Ishikawa (cell line): ENCODE measurements at regions not wholly inside any gene's neighbourhood (a gene's known extent, or its start where the extent isn't known, plus 50 kb on each side); places are given as distances from the start of the nearest gene placed in this dataset.

Source experiments
- CEBPB ChIP-seq: IDR thresholded peaks from 2 replicates; pipeline ENCODE4 v1.6.1; 2012
- CREB1 ChIP-seq: IDR thresholded peaks from 2 replicates; pipeline ENCODE4 v1.6.1; 2012; ENCODE audit warnings: low read depth
- EGR1 ChIP-seq: IDR thresholded peaks from 2 replicates; pipeline ENCODE4 v1.6.1; 2012
- EP300 ChIP-seq: IDR thresholded peaks from 2 replicates; pipeline ENCODE4 v1.6.1; 2012; ENCODE audit warnings: borderline replicate concordance
- FOXM1 ChIP-seq: IDR thresholded peaks from 2 replicates; pipeline ENCODE4 v1.6.1; 2012; ENCODE audit warnings: low read depth, borderline replicate concordance
- NFIC ChIP-seq: IDR thresholded peaks from 2 replicates; pipeline ENCODE4 v1.6.1; 2012
- RAD21 ChIP-seq: IDR thresholded peaks from 2 replicates; pipeline ENCODE4 v1.6.1; 2012; ENCODE audit warnings: low read depth
- REST ChIP-seq: IDR thresholded peaks from 2 replicates; pipeline ENCODE4 v1.6.1; 2012; ENCODE audit warnings: low read depth, mild to moderate bottlenecking
- TAF1 ChIP-seq: IDR thresholded peaks from 2 replicates; pipeline ENCODE4 v1.6.1; 2012; ENCODE audit warnings: low read depth, mild to moderate bottlenecking
- TCF12 ChIP-seq: IDR thresholded peaks from 2 replicates; pipeline ENCODE4 v1.6.1; 2012; ENCODE audit warnings: low read depth
- TEAD4 ChIP-seq: IDR thresholded peaks from 2 replicates; pipeline ENCODE4 v1.6.1; 2012
- USF1 ChIP-seq: IDR thresholded peaks from 2 replicates; pipeline ENCODE4 v1.6.1; 2012
- YY1 ChIP-seq: IDR thresholded peaks from 2 replicates; pipeline ENCODE4 v1.6.1; 2012; ENCODE audit warnings: low read depth
- ZBTB7A ChIP-seq: IDR thresholded peaks from 2 replicates; pipeline ENCODE4 v1.6.1; 2012; ENCODE audit warnings: low read depth
- TF ChIP-seq, protein P1 (sequence below): IDR thresholded peaks from 2 replicates; pipeline ENCODE4 v1.6.1; 2012

DNA sequence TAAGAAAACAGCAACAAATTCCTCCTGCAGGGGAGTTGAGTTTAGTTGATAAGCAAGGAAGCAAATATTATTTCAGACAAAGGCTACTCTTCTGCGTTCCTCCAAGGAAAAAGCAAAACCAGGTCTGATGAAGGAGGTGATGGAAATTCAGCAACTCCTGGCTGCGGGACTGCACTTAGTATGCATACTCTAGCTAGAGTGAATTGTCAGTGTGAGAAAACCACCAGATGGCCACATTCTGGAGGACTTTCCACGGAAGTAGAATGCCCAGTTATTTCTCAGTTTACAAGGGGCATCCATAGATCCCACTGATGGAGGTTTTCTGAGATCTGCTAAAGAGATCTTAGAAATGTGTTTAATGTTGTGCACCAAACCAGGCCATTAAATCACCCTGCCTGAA is 338.6 kb upstream of the PUDP start:
- TF ChIP-seq USF1 (no peak), CREB1 (no peak), RAD21 (no peak), TAF1 (no peak)

DNA sequence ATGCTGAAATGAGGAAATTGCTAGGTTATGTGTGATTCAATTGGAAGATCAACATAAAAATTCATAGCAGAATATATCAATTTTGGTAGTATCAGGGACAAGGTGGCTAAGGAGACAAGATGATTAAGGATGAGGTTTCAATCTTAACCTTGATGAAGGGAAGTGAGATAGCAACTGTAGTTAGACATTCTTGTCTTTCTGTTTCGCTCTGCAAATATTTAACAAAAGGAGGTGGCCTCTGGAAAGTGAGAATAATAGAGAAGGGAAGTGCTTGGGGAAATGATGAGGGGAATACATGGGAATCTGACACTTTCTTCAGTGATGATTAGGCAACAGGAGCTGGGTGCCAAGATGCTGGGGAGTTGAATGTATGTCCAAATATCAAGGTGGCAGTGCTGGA is 337.1 kb upstream of the PUDP start:
- TF ChIP-seq CREB1 (no peak), EP300 (no peak), CEBPB (no peak), RAD21 (no peak), TAF1 (no peak), FOXM1 (no peak), REST (no peak), NFIC (no peak), TEAD4 (no peak), ZBTB7A (no peak), EGR1 (no peak), USF1 (no peak)
- TF ChIP-seq, protein P1, sequence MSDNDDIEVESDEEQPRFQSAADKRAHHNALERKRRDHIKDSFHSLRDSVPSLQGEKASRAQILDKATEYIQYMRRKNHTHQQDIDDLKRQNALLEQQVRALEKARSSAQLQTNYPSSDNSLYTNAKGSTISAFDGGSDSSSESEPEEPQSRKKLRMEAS = no peak

GRCh38 chrX:7480721-7481120 is 332.8 kb upstream of the PUDP start:
- no peak for TF ChIP-seq NFIC
- no peak for TF ChIP-seq EP300
- TF ChIP-seq CEBPB = no peak

DNA sequence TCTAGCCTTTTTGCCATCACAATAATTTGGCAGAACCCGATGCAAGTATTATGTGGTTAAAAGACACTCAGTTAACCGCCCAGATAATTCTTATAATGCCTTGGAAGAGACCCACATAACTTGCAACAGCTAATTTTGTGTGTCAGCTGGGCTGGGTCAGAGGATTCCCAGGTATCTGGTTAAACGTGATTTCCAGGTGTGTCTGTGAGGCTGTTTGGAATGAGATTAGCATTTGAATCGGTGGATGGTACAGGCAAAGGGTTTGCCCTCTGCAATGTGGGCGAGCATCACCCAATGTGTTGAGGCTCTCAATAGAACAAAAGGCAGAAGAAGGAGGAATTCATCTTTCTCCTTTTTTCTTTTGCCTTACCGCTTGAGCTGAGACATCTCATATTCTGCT is 314.2 kb upstream of the PUDP start:
- no peak for TF ChIP-seq NFIC
- TF ChIP-seq TAF1 = no peak

DNA sequence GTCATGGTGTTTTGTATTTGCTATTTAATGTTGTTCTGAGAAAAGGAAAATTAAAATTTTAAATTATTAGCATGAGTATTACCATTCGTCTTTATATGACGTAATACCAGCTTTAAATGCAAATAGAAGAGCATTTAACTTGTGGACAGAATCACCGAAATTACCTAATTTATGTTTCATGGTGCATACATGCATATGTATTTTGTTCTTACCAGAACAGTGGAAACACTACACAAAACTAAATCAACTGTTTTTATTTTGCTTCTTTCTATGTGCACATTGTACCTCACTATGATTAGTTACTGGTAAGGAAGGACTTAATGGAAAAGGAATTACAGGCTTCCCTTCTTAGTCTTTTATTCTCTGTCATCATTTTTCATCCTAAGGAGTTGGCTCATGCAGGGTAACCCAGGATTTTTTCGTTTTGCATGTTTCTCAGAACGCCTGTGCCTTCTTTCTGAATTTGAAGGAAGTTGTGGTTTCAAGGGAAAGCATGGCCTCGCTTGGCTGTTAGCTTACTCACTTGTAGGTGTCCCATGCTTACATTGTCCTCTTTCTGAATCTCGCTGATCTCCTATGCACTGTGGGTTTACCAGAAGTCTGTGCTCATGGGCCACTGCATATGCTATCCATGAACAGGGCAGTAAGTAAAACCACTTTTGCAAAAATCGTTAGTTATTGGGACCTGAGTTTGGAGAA is 300.0 kb upstream of the PUDP start:
- TF ChIP-seq RAD21 = no peak

- no peak for TF ChIP-seq ZBTB7A
- TF ChIP-seq FOXM1 = no peak
- TF ChIP-seq RAD21 = no peak
- no peak for TF ChIP-seq CEBPB
- TF ChIP-seq TEAD4 = no peak
- TF ChIP-seq USF1 = no peak
These were observed 298.9 kb upstream of the PUDP start for GRCh38 chrX:7446815-7447214.

DNA sequence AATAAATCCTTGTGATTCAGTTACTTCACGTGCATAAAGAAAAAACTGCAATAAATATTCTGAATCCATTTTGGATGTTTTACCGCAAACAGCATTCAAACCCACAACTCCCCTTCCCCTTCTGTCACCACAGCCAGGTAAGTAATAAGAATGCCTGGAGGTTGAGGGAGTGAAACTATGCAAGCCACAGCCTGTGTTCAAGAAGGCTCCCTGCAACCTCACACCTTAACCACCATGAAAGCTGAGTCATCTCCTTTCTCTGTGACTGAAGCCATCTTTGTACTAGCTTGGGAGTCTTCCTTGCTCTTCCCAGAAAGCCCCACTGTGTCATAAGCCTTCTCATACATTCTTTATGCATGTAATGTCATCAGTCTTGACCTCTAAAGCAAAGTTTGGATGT is 297.0 kb upstream of the PUDP start:
- TF ChIP-seq NFIC (no peak), TCF12 (no peak), CREB1 (no peak), YY1 (no peak), EP300 (no peak), REST (no peak), FOXM1 (no peak), TAF1 (no peak), ZBTB7A (no peak), TEAD4 (no peak), EGR1 (no peak), USF1 (no peak), CEBPB (no peak), RAD21 (no peak)
- TF ChIP-seq, protein P1 = no peak
